PC-9 (cell line): ENCODE measurements at regions not wholly inside any gene's neighbourhood (a gene's known extent, or its start where the extent isn't known, plus 50 kb on each side); places are given as distances from the start of the nearest gene placed in this dataset.

Source experiments
- BruUV-seq: library from RNA; stranded (reverse); fragments of 400-500 nt; replicated peaks from 2 replicates; lab custom pipeline; 2021; lab: Mats Ljungman, UMichigan
- CTCF ChIA-PET: fragments of 300-600 bp; sonication (Branson Sonifier 250); formaldehyde crosslinking; loops from one replicate; lab custom pipeline; 2022; ENCODE audit warnings: antibody characterized with exemption; lab: Charles Lee
- POLR2A ChIA-PET: fragments of 300-600 bp; sonication (Branson Sonifier 250); formaldehyde crosslinking; loops from one replicate; lab custom pipeline; 2022; ENCODE audit warnings: antibody characterized with exemption; ENCODE audit not compliant: unreplicated experiment; lab: Charles Lee
- DNase-seq, 2 experiments: peaks; one replicate each; pipeline versions ENCODE4 v3.0.0 to v3.0.0-alpha.2; 2015 to 2022; ENCODE audit warnings: mixed read lengths in 1 of 2
- H2AFZ ChIP-seq: fragments of 200-600 bp; sonication (generic); 2 replicates; pipeline ENCODE4 v1.8.1; 2017; ENCODE audit warnings: antibody characterized with exemption
- H3F3A ChIP-seq: fragments of 200-600 bp; sonication (generic); 2 replicates; pipeline ENCODE4 v1.8.1; 2017; ENCODE audit warnings: antibody characterized with exemption, mild to moderate bottlenecking, low read depth; ENCODE audit not compliant: insufficient read depth
- H3K27ac ChIP-seq: fragments of 200-600 bp; sonication (generic); 2 replicates; pipeline ENCODE4 v1.6.1; 2016; ENCODE audit warnings: mixed run types
- H3K27me3 ChIP-seq: fragments of 200-600 bp; sonication (generic); 2 replicates; pipeline ENCODE4 v1.6.1; 2016; ENCODE audit warnings: low read depth, mixed run types; ENCODE audit not compliant: insufficient read depth
- H3K36me3 ChIP-seq: fragments of 200-600 bp; sonication (generic); 2 replicates; pipeline ENCODE4 v1.6.1; 2016; ENCODE audit warnings: low read depth, mixed run types
- H3K4me1 ChIP-seq: fragments of 200-600 bp; sonication (generic); replicated peaks from 2 replicates; pipeline ENCODE4 v1.6.1; 2016; ENCODE audit warnings: mixed run types; ENCODE audit not compliant: insufficient read depth
- H3K4me2 ChIP-seq: fragments of 200-600 bp; sonication (generic); 2 replicates; pipeline ENCODE4 v1.6.1; 2017; ENCODE audit warnings: mixed run types
- H3K4me3 ChIP-seq: fragments of 200-600 bp; sonication (generic); 2 replicates; pipeline ENCODE4 v1.6.1; 2016; ENCODE audit warnings: mixed run types
- H3K79me2 ChIP-seq: fragments of 200-600 bp; sonication (generic); 2 replicates; pipeline ENCODE4 v1.6.1; 2017; ENCODE audit warnings: low read depth, mixed run types
- H3K9me2 ChIP-seq: fragments of 200-600 bp; sonication (generic); 2 replicates; pipeline ENCODE4 v1.8.1; 2017; ENCODE audit warnings: mild to moderate bottlenecking; ENCODE audit not compliant: insufficient read depth
- H3K9me3 ChIP-seq: fragments of 200-600 bp; sonication (generic); 2 replicates; pipeline ENCODE4 v1.8.1; 2016; ENCODE audit warnings: low read depth; ENCODE audit not compliant: insufficient read depth
- H4K20me1 ChIP-seq: fragments of 200-600 bp; sonication (generic); 2 replicates; pipeline ENCODE4 v1.8.1; 2017; ENCODE audit not compliant: insufficient read depth
- EZH2 ChIP-seq: fragments of 200-600 bp; sonication (generic); IDR thresholded peaks from 2 replicates; pipeline ENCODE4 v1.8.0; 2017; ENCODE audit warnings: antibody characterized with exemption, low read depth
- intact Hi-C: fragments of 100-400 bp; cut with micrococcal nuclease; formaldehyde crosslinking; loops from one replicate; pipeline ENCODE4 v1.10.0; 2022; ENCODE audit not compliant: unreplicated experiment
- TF ChIP-seq, protein P1 (sequence below): fragments of 200-600 bp; sonication (generic); conservative IDR thresholded peaks from 2 replicates; pipeline ENCODE4 v1.6.1; 2017; ENCODE audit warnings: mixed run types, antibody characterized with exemption, mild to moderate bottlenecking, moderate library complexity

DNA sequence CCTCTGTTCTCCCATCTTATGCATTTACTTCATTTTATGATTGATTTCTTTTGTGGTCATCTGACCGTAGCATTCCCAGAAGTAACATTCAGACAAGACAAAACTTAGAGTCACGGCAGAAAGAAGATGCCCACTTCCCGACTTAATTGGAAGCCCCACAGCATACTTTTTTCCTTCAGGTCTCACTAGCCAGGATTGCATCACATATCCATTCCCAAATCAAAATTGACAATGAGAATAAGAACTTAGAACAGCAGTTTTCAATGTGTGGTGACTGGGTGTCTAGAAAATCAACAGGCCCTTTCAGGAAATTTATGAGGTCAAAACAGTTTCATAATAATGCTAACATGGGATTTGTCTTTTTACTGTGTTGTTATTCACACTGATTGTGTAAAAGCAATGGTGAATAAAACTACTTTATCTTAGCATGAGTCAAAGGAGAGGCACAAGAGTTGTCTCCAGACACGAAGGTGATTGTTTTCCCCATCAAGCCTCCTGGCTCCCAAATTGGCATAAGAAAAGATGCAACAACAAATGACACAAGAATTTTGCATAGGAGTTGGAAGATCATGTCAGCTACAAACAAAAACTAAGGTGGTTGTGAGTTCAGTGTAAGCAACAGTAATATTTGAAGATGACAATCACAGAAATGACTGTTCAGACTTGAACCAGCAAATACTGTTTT is 493.9 kb downstream of the HTR7 start:
- Histone ChIP-seq H4K20me1 (no peaks in the 10 kb centered on the region), H2AFZ (no peak overlapping the region), H3K4me3 (no peak overlapping the region), H3K4me2 (no peak overlapping the region), H3K27ac (no peak overlapping the region), H3K9me2 (no peaks in the 10 kb centered on the region), H3K79me2 (no peaks in the 10 kb centered on the region), H3K36me3 (no peaks in the 10 kb centered on the region), H3K4me1 (no peaks in the 10 kb centered on the region), H3F3A (no peaks in the 10 kb centered on the region), H3K9me3 (no peaks in the 10 kb centered on the region), H3K27me3 (no peaks in the 10 kb centered on the region)
- intact Hi-C loops, result no loop called here
- CTCF ChIA-PET, result no interaction called here
- TF ChIP-seq EZH2, result no peak
- TF ChIP-seq, protein P1, sequence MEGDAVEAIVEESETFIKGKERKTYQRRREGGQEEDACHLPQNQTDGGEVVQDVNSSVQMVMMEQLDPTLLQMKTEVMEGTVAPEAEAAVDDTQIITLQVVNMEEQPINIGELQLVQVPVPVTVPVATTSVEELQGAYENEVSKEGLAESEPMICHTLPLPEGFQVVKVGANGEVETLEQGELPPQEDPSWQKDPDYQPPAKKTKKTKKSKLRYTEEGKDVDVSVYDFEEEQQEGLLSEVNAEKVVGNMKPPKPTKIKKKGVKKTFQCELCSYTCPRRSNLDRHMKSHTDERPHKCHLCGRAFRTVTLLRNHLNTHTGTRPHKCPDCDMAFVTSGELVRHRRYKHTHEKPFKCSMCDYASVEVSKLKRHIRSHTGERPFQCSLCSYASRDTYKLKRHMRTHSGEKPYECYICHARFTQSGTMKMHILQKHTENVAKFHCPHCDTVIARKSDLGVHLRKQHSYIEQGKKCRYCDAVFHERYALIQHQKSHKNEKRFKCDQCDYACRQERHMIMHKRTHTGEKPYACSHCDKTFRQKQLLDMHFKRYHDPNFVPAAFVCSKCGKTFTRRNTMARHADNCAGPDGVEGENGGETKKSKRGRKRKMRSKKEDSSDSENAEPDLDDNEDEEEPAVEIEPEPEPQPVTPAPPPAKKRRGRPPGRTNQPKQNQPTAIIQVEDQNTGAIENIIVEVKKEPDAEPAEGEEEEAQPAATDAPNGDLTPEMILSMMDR, result no peak
- DNase-seq, result no peak
- no TSS peak for BruUV-seq
- POLR2A ChIA-PET, result no interaction called here

DNA sequence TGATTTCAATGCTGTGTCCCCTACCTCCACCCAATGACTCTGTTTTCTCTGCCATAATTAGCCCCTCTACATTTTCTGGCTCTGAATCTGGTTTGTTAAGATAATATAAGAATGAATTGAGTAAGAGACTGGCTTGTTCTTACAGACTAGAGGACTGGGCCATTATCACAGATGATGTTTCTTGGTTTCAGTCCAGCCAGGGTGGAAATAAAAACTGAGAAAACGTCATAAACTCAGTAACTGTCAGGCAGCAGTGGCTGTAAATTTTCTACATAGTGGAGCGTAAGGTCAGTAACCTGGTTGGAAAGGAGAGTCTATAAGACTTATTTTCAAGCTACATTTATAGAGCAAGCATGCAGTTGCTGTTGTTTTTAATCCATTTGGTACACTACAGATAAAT is 485.4 kb downstream of the HTR7 start:
- Histone ChIP-seq H2AFZ (no peak overlapping the region), H3K36me3 (no peaks in the 10 kb centered on the region), H3K27ac (no peak overlapping the region), H3K4me1 (no peaks in the 10 kb centered on the region), H4K20me1 (no peaks in the 10 kb centered on the region), H3K27me3 (no peaks in the 10 kb centered on the region), H3K9me3 (no peaks in the 10 kb centered on the region), H3K4me2 (no peak overlapping the region), H3K9me2 (no peaks in the 10 kb centered on the region), H3F3A (no peaks in the 10 kb centered on the region), H3K79me2 (no peaks in the 10 kb centered on the region), H3K4me3 (no peak overlapping the region)
- POLR2A ChIA-PET, result no interaction called here
- no TSS peak for BruUV-seq
- no peak for DNase-seq
- CTCF ChIA-PET, result no interaction called here
- intact Hi-C loops, result no loop called here
- TF ChIP-seq EZH2, result no peak
- TF ChIP-seq, protein P1, result no peak

DNA sequence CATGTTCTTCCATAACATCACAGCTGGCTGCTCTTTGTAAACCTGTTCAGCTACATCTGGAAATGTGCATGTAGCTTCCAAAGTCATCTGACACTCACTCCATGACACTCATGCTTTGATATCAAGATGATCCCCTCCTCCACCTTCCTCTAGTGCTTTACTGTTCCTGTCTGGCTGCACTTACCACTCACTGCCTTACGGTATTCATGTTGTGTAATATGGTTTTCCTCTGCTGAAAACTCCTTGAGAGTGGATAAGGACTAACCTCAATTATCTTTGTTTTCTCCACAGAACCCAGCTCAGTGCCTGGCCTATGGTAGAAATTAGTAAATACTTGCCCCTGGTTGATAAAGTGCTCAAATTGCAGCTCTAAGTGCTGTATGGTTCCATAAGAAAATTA is 483.9 kb downstream of the HTR7 start:
- no peaks in the 10 kb centered on the region for H3F3A ChIP-seq
- no peaks in the 10 kb centered on the region for H3K36me3 ChIP-seq
- no peaks in the 10 kb centered on the region for H3K4me1 ChIP-seq
- CTCF ChIA-PET, result no interaction called here
- no peak overlapping the region for H3K27ac ChIP-seq
- intact Hi-C loops, result no loop called here
- no peak overlapping the region for H3K4me2 ChIP-seq
- no peak for DNase-seq
- no peaks in the 10 kb centered on the region for H3K9me3 ChIP-seq
- H3K9me2 ChIP-seq, result no peaks in the 10 kb centered on the region
- H2AFZ ChIP-seq, result no peak overlapping the region
- TF ChIP-seq EZH2, result no peak
- TF ChIP-seq, protein P1, result no peak
- BruUV-seq, result no TSS peak
- no peak overlapping the region for H3K4me3 ChIP-seq
- POLR2A ChIA-PET, result no interaction called here
- H3K79me2 ChIP-seq, result no peaks in the 10 kb centered on the region
- H4K20me1 ChIP-seq, result no peaks in the 10 kb centered on the region
- no peaks in the 10 kb centered on the region for H3K27me3 ChIP-seq
